Hepatocyte (in vitro differentiated cells): ENCODE measurements at regions not wholly inside any gene's neighbourhood (a gene's known extent, or its start where the extent isn't known, plus 50 kb on each side); places are given as distances from the start of the nearest gene placed in this dataset.

Experiments used
- DNase-seq: peaks from one replicate; pipeline ENCODE4 v3.0.0-alpha.2; 2016; ENCODE audit warnings: low spot score
- H2AFZ ChIP-seq: fragments of 200-600 bp; sonication (generic); 2 replicates; pipeline ENCODE4 v1.6.0; 2016; ENCODE audit warnings: antibody characterized with exemption, mild to moderate bottlenecking
- H3K27ac ChIP-seq: fragments of 200-600 bp; sonication (generic); 2 replicates; pipeline ENCODE4 v1.5.1; 2016; ENCODE audit warnings: mild to moderate bottlenecking
- H3K27me3 ChIP-seq: fragments of 200-600 bp; sonication (generic); 2 replicates; pipeline ENCODE4 v1.6.1; 2016
- H3K36me3 ChIP-seq: fragments of 200-600 bp; sonication (generic); replicated peaks from 2 replicates; pipeline ENCODE4 v1.5.1; 2016; ENCODE audit warnings: low read depth; ENCODE audit not compliant: insufficient read depth
- H3K4me1 ChIP-seq: fragments of 200-600 bp; sonication (generic); 2 replicates; pipeline ENCODE4 v1.5.1; 2016; ENCODE audit warnings: mild to moderate bottlenecking, moderate library complexity; ENCODE audit not compliant: insufficient read depth
- H3K4me2 ChIP-seq: fragments of 200-600 bp; sonication (generic); 2 replicates; pipeline ENCODE4 v1.6.0; 2016
- H3K4me3 ChIP-seq: fragments of 200-600 bp; sonication (generic); 2 replicates; pipeline ENCODE4 v1.5.1; 2016; ENCODE audit warnings: mild to moderate bottlenecking
- H3K79me2 ChIP-seq: fragments of 200-600 bp; sonication (generic); 2 replicates; pipeline ENCODE4 v1.6.0; 2017; ENCODE audit warnings: mild to moderate bottlenecking
- H3K9me2 ChIP-seq: fragments of 200-600 bp; sonication (generic); replicated peaks from 2 replicates; pipeline ENCODE4 v1.6.0; 2017; ENCODE audit warnings: mild to moderate bottlenecking; ENCODE audit not compliant: insufficient read depth
- H3K9me3 ChIP-seq: fragments of 200-600 bp; sonication (generic); 2 replicates; pipeline ENCODE4 v1.5.1; 2016; ENCODE audit warnings: low read depth, mild to moderate bottlenecking
- H4K20me1 ChIP-seq: fragments of 200-600 bp; sonication (generic); 2 replicates; pipeline ENCODE4 v1.6.0; 2016; ENCODE audit warnings: mild to moderate bottlenecking; ENCODE audit not compliant: insufficient read depth, poor library complexity, severe bottlenecking
- CTCF ChIP-seq: fragments of 200-600 bp; sonication (generic); IDR thresholded peaks from 2 replicates; pipeline ENCODE4 v1.5.1; 2016; ENCODE audit warnings: antibody characterized with exemption, mild to moderate bottlenecking; ENCODE audit not compliant: poor library complexity
- EZH2 ChIP-seq: fragments of 200-600 bp; sonication (generic); IDR thresholded peaks from 2 replicates; pipeline ENCODE4 v1.6.1; 2016; ENCODE audit warnings: antibody characterized with exemption, mild to moderate bottlenecking, borderline replicate concordance
- EZH2phosphoT487 ChIP-seq: fragments of 200-600 bp; sonication (generic); IDR thresholded peaks from one replicate; pipeline ENCODE4 v1.6.1; 2018; ENCODE audit warnings: antibody characterized with exemption, mild to moderate bottlenecking, low read depth, moderate library complexity; ENCODE audit not compliant: unreplicated experiment, severe bottlenecking
- WGBS: methylation state at CpG from one replicate; pipeline ENCODE4 v1.1.6; 2016; ENCODE audit warnings: low lambda C conversion rate; ENCODE audit errors: missing lambda C conversion rate; 5-methylcytosine and 5-hydroxymethylcytosine counted together

GRCh38 chr6:113031591-113032238, 684.6 kb downstream of the RFPL4B start:
- no peak overlapping the region for H3K27ac ChIP-seq
- H4K20me1 ChIP-seq: no peaks in the 10 kb centered on the region
- H3K27me3 ChIP-seq: no peaks in the 10 kb centered on the region
- H3K9me3 ChIP-seq: no peaks in the 10 kb centered on the region
- no peaks in the 10 kb centered on the region for H3K9me2 ChIP-seq
- no peaks in the 10 kb centered on the region for H3K36me3 ChIP-seq
- H3K4me2 ChIP-seq: no peak overlapping the region
- H3K79me2 ChIP-seq: no peaks in the 10 kb centered on the region
- TF ChIP-seq EZH2 (no peak), CTCF (no peak), EZH2phosphoT487 (no peak)
- no peak overlapping the region for H2AFZ ChIP-seq
- 44% methylated on average over 3 of the region's 3 CpGs for WGBS
- no peak overlapping the region for H3K4me3 ChIP-seq
- DNase-seq: no peak
- H3K4me1 ChIP-seq: no peaks in the 10 kb centered on the region

GRCh38 chr6:113039005-113039404, 691.9 kb downstream of the RFPL4B start:
- TF ChIP-seq CTCF: no peak
- no peak for TF ChIP-seq EZH2
- TF ChIP-seq EZH2phosphoT487: no peak
- H3K9me3 ChIP-seq: no peaks in the 10 kb centered on the region
- no peaks in the 10 kb centered on the region for H3K4me1 ChIP-seq
- H3K79me2 ChIP-seq: no peaks in the 10 kb centered on the region
- no peaks in the 10 kb centered on the region for H4K20me1 ChIP-seq
- H3K4me2 ChIP-seq: no peak overlapping the region
- H3K9me2 ChIP-seq: no peaks in the 10 kb centered on the region
- no peak overlapping the region for H3K4me3 ChIP-seq
- no peak overlapping the region for H3K27ac ChIP-seq
- H3K36me3 ChIP-seq: no peaks in the 10 kb centered on the region
- no peak for DNase-seq
- WGBS: 88% methylated on average over 1 of the region's 1 CpG
- H3K27me3 ChIP-seq: no peaks in the 10 kb centered on the region
- no peak overlapping the region for H2AFZ ChIP-seq

GRCh38 chr6:113047148-113047547, 700.0 kb downstream of the RFPL4B start:
- Histone ChIP-seq H3K4me3 (no peak overlapping the region), H3K36me3 (no peaks in the 10 kb centered on the region), H3K27me3 (no peaks in the 10 kb centered on the region), H3K79me2 (no peaks in the 10 kb centered on the region), H3K9me2 (no peaks in the 10 kb centered on the region), H4K20me1 (no peaks in the 10 kb centered on the region), H2AFZ (no peak overlapping the region), H3K27ac (no peak overlapping the region), H3K4me1 (no peaks in the 10 kb centered on the region), H3K4me2 (no peak overlapping the region), H3K9me3 (no peaks in the 10 kb centered on the region)
- TF ChIP-seq CTCF (no peak), EZH2phosphoT487 (no peak), EZH2 (no peak)
- no peak for DNase-seq
- WGBS: 0% methylated on average over 1 of the region's 1 CpG

- Histone ChIP-seq H3K79me2 (no peaks in the 10 kb centered on the region), H3K9me2 (no peaks in the 10 kb centered on the region), H4K20me1 (no peaks in the 10 kb centered on the region), H3K36me3 (no peaks in the 10 kb centered on the region), H3K4me3 (no peak overlapping the region), H3K4me1 (no peaks in the 10 kb centered on the region), H3K27ac (no peak overlapping the region), H3K9me3 (no peaks in the 10 kb centered on the region), H2AFZ (no peak overlapping the region), H3K27me3 (no peaks in the 10 kb centered on the region), H3K4me2 (no peak overlapping the region)
- DNase-seq: no peak
- TF ChIP-seq CTCF (no peak), EZH2 (no peak), EZH2phosphoT487 (no peak)
- WGBS: 79% methylated on average over 2 of the region's 2 CpGs
Observed at GRCh38 chr6:113047932-113048331, 700.8 kb downstream of the RFPL4B start.
